ENCODE measurements at regions not wholly inside any gene's neighbourhood (a gene's known extent, or its start where the extent isn't known, plus 50 kb on each side); places are given as distances from the start of the nearest gene placed in this dataset.

GRCh38 chr5:68544091-68544647, 328.6 kb downstream of the PIK3R1 start:
- Histone ChIP-seq H3K9me2 (ENCODE audit: insufficient read depth, low read length) (no peaks in the 10 kb centered on the region), H2AFZ (ENCODE audit: low read length) (no peak overlapping the region), H4K20me1 (ENCODE audit: insufficient read depth, low read length) (no peaks in the 10 kb centered on the region), H3K4me2 (ENCODE audit: low read length) (no peak overlapping the region), H3K27ac (ENCODE audit: low read depth, low read length, poor library complexity, severe bottlenecking) (no peak overlapping the region), H3K9me3 (ENCODE audit: low read length) (no peaks in the 10 kb centered on the region), H3K4me1 (ENCODE audit: insufficient read depth, low read length, poor library complexity, severe bottlenecking) (no peaks in the 10 kb centered on the region), H3K36me3 (ENCODE audit: insufficient read depth, low read length) (no peaks in the 10 kb centered on the region), H3K4me3 (ENCODE audit: low read depth, low read length, poor library complexity, severe bottlenecking) (no peak overlapping the region), H3K79me2 (ENCODE audit: insufficient read depth, low read depth, low read length) (no peaks in the 10 kb centered on the region)
- intact Hi-C loops (cut with micrococcal nuclease; ENCODE audit: unreplicated experiment): no loop called here
- POLR2A ChIA-PET: no interaction called here
- CTCF ChIA-PET (ENCODE audit: unreplicated experiment): no interaction called here
- BruUV-seq (replicated peaks): no TSS peak
- no peak for TF ChIP-seq CTCF (conservative IDR thresholded peaks at IDR 0.05; ENCODE audit: low read length)
- TF ChIP-seq EZH2phosphoT487 (IDR thresholded peaks at IDR 0.05; ENCODE audit: borderline replicate concordance, low read depth, low read length): no peak
- no peak for DNase-seq (ENCODE audit: low spot score)

- no peak for DNase-seq (ENCODE audit: low spot score)
- Histone ChIP-seq H3K9me2 (ENCODE audit: insufficient read depth, low read length) (no peaks in the 10 kb centered on the region), H3K27ac (ENCODE audit: low read depth, low read length, poor library complexity, severe bottlenecking) (no peak overlapping the region), H3K36me3 (ENCODE audit: insufficient read depth, low read length) (no peaks in the 10 kb centered on the region), H3K79me2 (ENCODE audit: insufficient read depth, low read depth, low read length) (no peaks in the 10 kb centered on the region), H4K20me1 (ENCODE audit: insufficient read depth, low read length) (no peaks in the 10 kb centered on the region), H3K4me1 (ENCODE audit: insufficient read depth, low read length, poor library complexity, severe bottlenecking) (no peaks in the 10 kb centered on the region), H2AFZ (ENCODE audit: low read length) (no peak overlapping the region), H3K4me3 (ENCODE audit: low read depth, low read length, poor library complexity, severe bottlenecking) (no peak overlapping the region), H3K4me2 (ENCODE audit: low read length) (no peak overlapping the region), H3K9me3 (ENCODE audit: low read length) (no peaks in the 10 kb centered on the region)
- TF ChIP-seq EZH2phosphoT487 (IDR thresholded peaks at IDR 0.05; ENCODE audit: borderline replicate concordance, low read depth, low read length) (no peak), CTCF (conservative IDR thresholded peaks at IDR 0.05; ENCODE audit: low read length) (no peak)
- CTCF ChIA-PET (ENCODE audit: unreplicated experiment): no interaction called here
- POLR2A ChIA-PET: no interaction called here
- BruUV-seq (replicated peaks): no TSS peak
- intact Hi-C loops (cut with micrococcal nuclease; ENCODE audit: unreplicated experiment): no loop called here
Measured at GRCh38 chr5:68544648-68545552, 329.3 kb downstream of the PIK3R1 start.
